ENCODE measurements at regions not wholly inside any gene's neighbourhood (a gene's known extent, or its start where the extent isn't known, plus 50 kb on each side); places are given as distances from the start of the nearest gene placed in this dataset.

GRCh38 chr22:27603800-27604144 lies 197.8 kb downstream of the MN1 start:
- TF ChIP-seq EZH2 (IDR thresholded peaks at IDR 0.05; ENCODE audit: borderline replicate concordance, insufficient read depth, low read depth, low read length, poor library complexity, severe bottlenecking), result no peak
- TF ChIP-seq CTCF (IDR thresholded peaks at IDR 0.05), result no peak
